Urinary bladder (tissue), 3 donors: ENCODE measurements at regions not wholly inside any gene's neighbourhood (a gene's known extent, or its start where the extent isn't known, plus 50 kb on each side); places are given as distances from the start of the nearest gene placed in this dataset.

Source experiments
- DNase-seq: peaks from one replicate; pipeline ENCODE4 v3.0.0-alpha.2; 2015; ENCODE audit errors: extremely low spot score
- H3K27ac ChIP-seq: one replicate; pipeline ENCODE4 v1.5.1; 2013; ENCODE audit warnings: low read depth, mild to moderate bottlenecking, moderate library complexity
- H3K36me3 ChIP-seq: one replicate; pipeline ENCODE4 v1.6.1; 2013; ENCODE audit warnings: mild to moderate bottlenecking, moderate library complexity; ENCODE audit not compliant: insufficient read depth
- H3K4me1 ChIP-seq: one replicate; pipeline ENCODE4 v1.6.1; 2013; ENCODE audit warnings: mild to moderate bottlenecking, moderate library complexity; ENCODE audit not compliant: insufficient read depth
- H3K4me3 ChIP-seq: one replicate; pipeline ENCODE4 v1.5.1; 2013; ENCODE audit warnings: low read depth, low read length
- WGBS: extraction: QIAGEN DNeasy Blood & Tissue Kit; methylation state at CpG from one replicate; pipeline ENCODE4 v1.1.7; 2013; 5-methylcytosine and 5-hydroxymethylcytosine counted together
- donor health status: healthy with polysubstance abuse.
- donor health status: healthy.

DNA sequence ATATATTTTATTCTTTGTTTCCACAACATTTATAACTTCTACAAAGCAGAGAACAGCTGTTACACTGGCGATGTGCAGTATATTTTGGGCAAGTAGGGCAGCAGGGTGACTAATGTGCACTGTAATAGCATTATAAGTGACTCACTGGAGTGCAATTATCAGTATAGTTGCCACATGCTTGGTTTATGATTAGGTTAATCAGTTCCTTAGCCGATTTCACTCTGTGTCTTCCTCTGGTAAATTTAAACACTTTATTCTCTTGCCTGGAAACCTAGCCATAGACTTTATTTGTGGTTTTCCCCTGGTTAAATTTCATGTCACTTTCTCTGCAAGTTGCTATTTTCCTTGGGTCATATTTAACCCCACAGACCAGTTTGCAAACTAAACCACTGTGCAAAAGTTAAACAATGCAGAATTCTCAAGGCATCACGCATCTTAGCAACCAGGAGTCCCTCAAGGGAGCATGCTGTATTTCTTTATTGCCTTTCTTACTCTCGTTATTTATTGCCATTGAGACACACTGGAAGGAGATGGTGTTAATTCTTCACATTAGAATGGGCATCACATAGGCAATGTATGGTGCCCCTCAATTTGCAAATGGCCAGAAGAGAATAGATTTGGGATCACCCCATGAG lies 690.2 kb upstream of the DPPA4 start:
- Histone ChIP-seq H3K4me1 (no peaks in the 10 kb centered on the region), H3K27ac (no peak overlapping the region), H3K4me3 (no peak overlapping the region), H3K36me3 (no peaks in the 10 kb centered on the region)
- DNase-seq: no peak
- WGBS: 71% methylated on average over 4 of the region's 4 CpGs

DNA sequence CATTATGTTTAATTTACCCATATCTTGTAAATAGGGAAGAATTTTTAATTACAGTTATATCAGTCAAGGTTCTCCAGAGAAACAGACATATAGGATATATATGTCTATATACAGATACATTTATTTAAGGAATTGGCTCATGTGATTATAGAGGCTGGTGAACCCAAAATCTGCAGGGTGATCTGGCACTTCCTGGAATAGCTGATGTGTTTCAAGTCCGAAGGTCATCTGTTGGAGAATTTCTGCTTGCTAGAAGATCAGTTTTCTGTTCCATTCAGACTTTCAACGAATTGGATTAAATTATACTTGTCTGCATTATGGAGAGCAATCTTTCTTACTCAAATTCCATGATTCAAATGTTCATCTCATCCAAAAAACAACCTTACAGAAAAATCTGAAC lies 694.6 kb upstream of the DPPA4 start:
- Histone ChIP-seq H3K4me3 (no peak overlapping the region), H3K36me3 (no peaks in the 10 kb centered on the region), H3K4me1 (no peaks in the 10 kb centered on the region), H3K27ac (no peak overlapping the region)
- WGBS: 68% methylated on average over 2 of the region's 2 CpGs
- no peak for DNase-seq

DNA sequence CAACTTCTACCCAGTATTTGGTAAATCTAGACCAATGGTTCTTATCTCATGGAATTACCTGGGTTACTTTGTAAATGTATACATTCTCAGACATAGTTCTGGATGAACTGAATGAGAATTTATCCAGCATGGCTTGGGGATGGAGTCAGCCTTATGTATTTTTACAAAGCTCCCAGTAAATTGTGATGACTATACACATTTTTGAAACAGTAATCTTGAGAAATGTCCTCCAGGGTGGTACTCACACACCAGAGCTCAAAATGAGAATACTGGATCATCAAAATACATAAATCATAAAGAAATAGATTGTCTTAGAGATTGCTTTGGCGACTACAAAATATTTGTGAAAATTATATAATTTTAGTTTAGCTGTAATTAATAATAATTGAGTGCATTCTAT lies 722.1 kb upstream of the DPPA4 start:
- Histone ChIP-seq H3K36me3 (no peaks in the 10 kb centered on the region), H3K27ac (no peak overlapping the region), H3K4me3 (no peak overlapping the region), H3K4me1 (no peaks in the 10 kb centered on the region)
- no peak for DNase-seq
- 89% methylated on average over 1 of the region's 1 CpG for WGBS

DNA sequence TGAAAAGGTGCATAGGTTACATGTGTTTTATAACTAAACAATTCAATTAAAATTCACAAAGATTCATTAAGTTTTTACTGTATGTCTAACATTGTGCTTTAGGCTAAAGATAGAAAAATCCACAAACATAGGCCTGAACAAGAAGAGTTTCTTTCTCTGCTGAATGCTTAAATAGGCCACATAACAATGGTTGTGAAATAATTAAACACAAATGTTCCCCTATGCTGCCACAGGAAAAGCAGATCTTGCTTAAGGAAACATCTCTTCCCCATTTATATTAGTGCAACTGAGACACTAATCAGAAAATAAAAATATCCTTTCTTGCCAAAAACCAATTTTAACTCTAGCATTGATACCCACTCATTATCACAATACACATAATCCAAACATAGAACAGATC lies 725.4 kb upstream of the DPPA4 start:
- Histone ChIP-seq H3K27ac (no peak overlapping the region), H3K4me3 (no peak overlapping the region), H3K36me3 (no peaks in the 10 kb centered on the region), H3K4me1 (no peaks in the 10 kb centered on the region)
- DNase-seq: no peak

DNA sequence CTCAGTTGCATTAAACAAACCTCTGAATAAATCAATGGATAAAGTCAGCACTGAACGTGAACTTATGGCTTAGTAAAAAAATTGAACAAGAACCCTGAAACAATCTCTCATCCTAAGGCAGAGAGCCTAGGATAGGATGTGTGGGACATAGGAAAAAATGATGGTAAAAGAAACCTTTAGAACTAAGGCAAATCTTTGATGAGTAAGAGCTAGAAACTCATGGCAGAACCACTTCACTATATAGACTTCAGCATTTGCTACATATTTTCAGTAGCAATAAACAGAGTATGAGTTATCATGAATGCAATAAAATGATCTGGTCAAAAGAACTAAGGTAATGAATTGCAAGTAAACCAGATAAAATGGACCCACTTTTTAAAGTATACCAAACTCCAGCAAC lies 725.8 kb upstream of the DPPA4 start:
- Histone ChIP-seq H3K36me3 (no peaks in the 10 kb centered on the region), H3K4me1 (no peaks in the 10 kb centered on the region), H3K4me3 (no peak overlapping the region), H3K27ac (no peak overlapping the region)
- DNase-seq: no peak
- 37% methylated on average over 1 of the region's 1 CpG for WGBS

DNA sequence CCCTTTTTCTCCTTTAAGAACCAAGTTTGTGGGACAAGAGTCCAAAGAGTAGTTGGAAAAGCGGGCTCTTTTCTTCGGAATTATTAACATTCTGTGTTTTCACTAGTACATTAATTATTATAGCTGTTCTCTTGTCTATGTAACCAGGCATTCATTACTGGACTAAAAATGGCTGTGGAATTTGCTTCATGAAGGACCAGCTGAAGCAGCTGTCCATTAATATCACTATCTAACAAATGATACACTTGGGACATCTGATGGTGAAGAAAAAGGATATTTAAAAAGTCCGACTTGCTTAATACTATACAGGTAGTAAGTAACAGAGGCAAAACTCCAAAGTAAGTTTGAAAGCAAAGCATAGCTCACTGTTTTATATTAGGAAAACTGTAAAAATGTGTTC lies 728.9 kb upstream of the DPPA4 start:
- H3K36me3 ChIP-seq: no peaks in the 10 kb centered on the region
- H3K4me1 ChIP-seq: no peaks in the 10 kb centered on the region
- no peak overlapping the region for H3K4me3 ChIP-seq
- DNase-seq: no peak
- 90% methylated on average over 3 of the region's 3 CpGs for WGBS
- H3K27ac ChIP-seq: no peak overlapping the region

DNA sequence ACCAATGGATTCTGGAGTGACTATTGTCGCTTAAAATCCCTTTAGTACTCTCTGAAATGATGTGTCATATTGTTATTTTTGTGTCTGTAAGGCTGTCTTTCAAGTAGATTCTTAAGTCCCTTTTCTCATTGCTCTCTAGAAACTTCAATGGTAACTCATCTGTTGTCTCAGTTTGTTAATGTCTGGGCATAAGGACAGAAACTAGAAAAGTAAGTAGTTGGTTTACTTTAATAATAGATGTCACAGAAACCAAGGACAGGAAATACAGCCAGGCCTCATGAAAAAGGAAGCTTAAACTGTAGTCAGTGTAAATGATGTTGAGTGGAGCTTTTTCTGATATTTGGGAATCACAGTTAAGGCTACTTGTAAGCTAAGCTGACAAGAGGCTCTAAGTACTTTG lies 730.2 kb upstream of the DPPA4 start:
- 86% methylated on average over 1 of the region's 1 CpG for WGBS
- Histone ChIP-seq H3K4me1 (no peaks in the 10 kb centered on the region), H3K4me3 (no peak overlapping the region), H3K27ac (no peak overlapping the region), H3K36me3 (no peaks in the 10 kb centered on the region)
- no peak for DNase-seq

DNA sequence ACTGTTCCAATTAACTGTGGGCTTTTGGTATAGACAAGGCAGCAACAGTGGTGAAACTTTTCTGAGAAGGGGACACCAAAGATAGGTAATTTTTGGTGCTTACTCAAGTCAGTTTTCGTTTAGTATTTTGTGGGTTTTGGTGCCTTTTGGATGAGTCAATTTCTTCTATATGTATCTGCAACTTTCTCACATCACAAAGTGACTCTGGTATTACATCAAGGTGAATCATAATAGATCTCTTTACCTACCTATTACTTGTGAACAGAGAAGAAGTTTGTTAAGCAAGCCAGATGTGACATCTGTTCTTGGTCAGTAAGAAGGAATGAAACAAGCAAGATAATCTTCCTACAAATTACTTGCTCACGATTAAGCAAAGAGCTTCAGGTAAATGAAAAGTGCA lies 732.4 kb upstream of the DPPA4 start:
- Histone ChIP-seq H3K27ac (no peak overlapping the region), H3K4me1 (no peaks in the 10 kb centered on the region), H3K4me3 (no peak overlapping the region), H3K36me3 (no peaks in the 10 kb centered on the region)
- WGBS: 53% methylated on average over 2 of the region's 2 CpGs
- no peak for DNase-seq

DNA sequence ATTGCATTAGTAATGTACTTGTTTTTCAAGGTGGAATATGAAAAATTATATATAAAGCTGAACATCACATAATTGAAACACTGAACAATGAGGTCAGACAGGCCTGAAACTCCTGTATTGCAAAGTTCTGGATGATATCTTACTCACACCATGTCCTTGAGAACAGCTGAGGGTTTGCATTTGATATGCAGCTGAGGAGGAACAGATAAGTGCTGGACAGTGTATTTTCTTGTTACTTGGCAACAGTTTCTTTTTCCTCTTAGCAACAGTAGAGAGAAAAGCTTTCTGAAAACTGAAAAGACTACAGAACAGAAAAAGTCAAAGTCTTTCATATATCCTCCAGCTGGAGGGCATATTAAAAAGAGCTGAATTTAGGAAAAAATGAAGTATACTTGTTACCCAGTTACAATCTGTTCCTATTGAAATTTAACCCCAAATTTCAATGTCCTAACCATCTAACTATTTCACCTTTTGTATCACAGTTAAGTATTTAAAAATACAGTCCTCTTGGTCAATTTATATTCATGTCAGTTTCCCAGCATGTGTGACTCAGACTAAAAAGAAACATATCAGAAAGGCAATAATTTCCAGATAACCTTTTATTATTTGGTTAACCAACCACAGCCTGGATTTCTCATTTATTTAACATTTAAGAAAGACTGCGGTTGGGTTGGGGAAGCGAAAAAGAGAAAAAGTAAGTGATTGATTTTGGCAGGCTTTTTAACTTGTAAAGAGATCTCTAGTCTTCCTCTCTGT lies 733.0 kb upstream of the DPPA4 start:
- H3K4me1 ChIP-seq: no peaks in the 10 kb centered on the region
- DNase-seq: peak; percentile 6
- no peaks in the 10 kb centered on the region for H3K36me3 ChIP-seq
- H3K27ac ChIP-seq: no peak overlapping the region
- H3K4me3 ChIP-seq: no peak overlapping the region
- WGBS: 67% methylated on average over 2 of the region's 2 CpGs

DNA sequence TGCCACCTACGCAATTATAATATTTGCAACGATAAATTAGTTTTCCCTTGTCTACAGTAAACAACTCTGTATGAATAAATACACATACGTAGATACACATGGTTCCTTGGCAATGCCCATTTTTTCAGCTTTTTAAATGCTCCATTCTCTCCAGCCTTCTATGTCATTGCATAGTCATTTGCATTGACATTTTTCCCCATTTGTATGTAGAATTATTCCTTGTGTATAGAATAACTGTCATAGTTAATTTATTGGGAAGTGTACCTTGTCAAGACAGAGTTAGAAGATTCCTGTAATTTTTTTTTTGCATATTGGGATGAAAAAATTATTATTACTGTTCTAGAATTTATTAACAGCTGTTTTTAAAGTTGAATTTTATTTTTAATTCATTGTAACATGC lies 736.7 kb upstream of the DPPA4 start:
- H3K36me3 ChIP-seq: no peaks in the 10 kb centered on the region
- H3K27ac ChIP-seq: no peak overlapping the region
- no peak for DNase-seq
- 95% methylated on average over 3 of the region's 3 CpGs for WGBS
- no peak overlapping the region for H3K4me3 ChIP-seq
- H3K4me1 ChIP-seq: no peaks in the 10 kb centered on the region

DNA sequence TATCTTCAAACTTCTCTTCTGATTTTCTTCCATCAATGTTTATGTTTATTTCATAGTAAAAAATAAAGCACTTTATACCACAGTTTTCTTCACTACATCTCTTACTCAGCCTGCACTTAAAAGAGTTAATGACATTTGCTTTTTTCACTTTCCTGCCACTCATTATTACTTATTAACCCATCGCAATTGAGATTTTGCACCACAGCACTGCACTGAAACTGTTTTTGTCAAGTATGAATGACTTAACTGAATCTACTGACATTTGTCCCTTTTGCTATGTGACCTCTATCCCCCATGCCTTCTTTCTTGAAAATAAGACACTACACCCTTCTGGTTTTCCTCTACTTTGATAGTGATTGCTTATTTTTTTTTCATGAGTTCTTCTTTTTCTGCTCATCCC lies 739.7 kb upstream of the DPPA4 start:
- Histone ChIP-seq H3K36me3 (no peaks in the 10 kb centered on the region), H3K4me3 (no peak overlapping the region), H3K27ac (no peak overlapping the region), H3K4me1 (no peaks in the 10 kb centered on the region)
- DNase-seq: no peak
- WGBS: 88% methylated on average over 1 of the region's 1 CpG

DNA sequence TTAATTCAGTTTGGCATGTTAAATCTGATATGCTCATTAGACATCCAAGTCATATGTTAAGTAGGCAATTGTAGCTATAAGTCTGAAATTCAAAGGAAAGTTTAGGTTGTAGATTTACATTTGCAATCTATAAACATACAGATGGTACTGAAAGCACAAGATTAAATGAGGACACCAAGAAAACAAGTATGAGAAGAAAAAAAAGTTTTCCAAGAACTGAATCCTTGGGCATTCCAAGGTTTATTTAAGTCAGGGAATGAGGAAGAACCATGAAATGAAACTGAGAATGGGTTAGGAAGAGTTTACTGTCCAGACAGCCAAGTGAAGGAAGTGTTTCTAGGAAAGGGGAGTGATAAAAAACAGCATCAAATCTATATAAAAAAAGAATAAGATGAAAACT lies 756.1 kb upstream of the DPPA4 start:
- no peak overlapping the region for H3K4me3 ChIP-seq
- H3K4me1 ChIP-seq: no peaks in the 10 kb centered on the region
- no peak for DNase-seq
- H3K36me3 ChIP-seq: no peaks in the 10 kb centered on the region
- H3K27ac ChIP-seq: no peak overlapping the region

DNA sequence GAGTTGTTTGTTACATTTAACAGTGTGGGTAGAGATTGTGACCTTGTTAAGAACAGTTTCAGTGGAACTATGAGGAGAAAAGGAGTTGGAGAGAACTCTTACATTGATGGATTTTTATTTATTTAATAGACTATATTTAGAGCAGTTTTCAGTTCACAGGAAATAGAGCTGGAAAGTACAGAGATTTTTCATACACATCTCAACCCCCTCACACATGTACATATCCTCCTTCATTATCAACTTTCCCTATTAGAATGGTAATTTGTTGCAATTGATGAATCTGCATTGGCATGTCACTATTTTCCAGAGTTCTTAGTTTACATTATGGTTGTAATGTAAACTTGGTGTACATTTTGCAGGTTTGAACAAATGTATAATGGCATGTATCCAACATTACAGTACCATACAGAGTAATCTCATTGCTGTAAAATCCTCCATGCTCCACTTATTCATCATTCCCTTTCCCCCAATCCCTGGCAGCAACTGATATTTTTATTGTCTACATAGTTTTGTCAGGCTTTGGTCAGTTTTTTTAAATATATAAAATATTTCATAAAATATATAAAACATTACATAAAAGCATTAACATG lies 756.6 kb upstream of the DPPA4 start:
- H3K27ac ChIP-seq: no peak overlapping the region
- no peak for DNase-seq
- no peak overlapping the region for H3K4me3 ChIP-seq
- H3K36me3 ChIP-seq: no peaks in the 10 kb centered on the region
- no peaks in the 10 kb centered on the region for H3K4me1 ChIP-seq

DNA sequence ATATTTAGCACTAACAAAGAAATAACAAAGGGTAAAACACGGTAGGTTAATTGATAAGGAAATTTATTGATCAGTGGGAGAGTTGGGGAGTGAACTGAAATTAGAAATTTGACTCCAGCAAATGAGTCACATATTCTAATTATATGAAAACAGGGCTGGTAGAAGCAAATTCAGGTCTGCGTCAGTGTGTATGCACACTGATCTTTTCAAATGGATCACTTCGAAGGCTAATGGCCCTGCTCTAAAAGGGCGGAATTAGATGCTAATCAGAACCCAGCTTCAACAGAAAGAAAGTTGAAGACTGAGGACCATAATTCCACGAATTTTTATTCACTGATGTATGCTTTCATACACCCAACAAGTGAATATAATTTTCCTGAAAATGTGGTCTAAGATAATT lies 762.4 kb upstream of the DPPA4 start:
- DNase-seq: no peak
- Histone ChIP-seq H3K4me3 (no peak overlapping the region), H3K36me3 (no peaks in the 10 kb centered on the region), H3K4me1 (no peaks in the 10 kb centered on the region), H3K27ac (no peak overlapping the region)
- WGBS: 77% methylated on average over 5 of the region's 5 CpGs
